Heart left ventricle (tissue), 16 donors: ENCODE measurements at regions not wholly inside any gene's neighbourhood (a gene's known extent, or its start where the extent isn't known, plus 50 kb on each side); places are given as distances from the start of the nearest gene placed in this dataset.

Experiments used
- ATAC-seq, 4 donors: fragments of 200-7000 bp; cut with Tn5 transposase; one replicate each; pipeline ENCODE4 v1.9.1; 2020 to 2022; ENCODE audit warnings: moderate library complexity in 4 of 4, mild to moderate bottlenecking in 3 of 4, moderate number of reproducible peaks in 1 of 4
- DNase-seq, 5 donors: peaks; one replicate each; pipeline ENCODE4 v3.0.0-alpha.2; 2020
- H3K27ac ChIP-seq, 12 donors: fragments of 200-600 bp; sonication (generic) in 4 of 12; one replicate each; pipeline versions ENCODE4 v1.5.0 to v1.8.0; 2016 to 2022; ENCODE audit warnings: mild to moderate bottlenecking in 2 of 12
- H3K27me3 ChIP-seq, 9 donors: fragments of 200-600 bp; sonication (generic) in 2 of 9; one replicate each; pipeline versions ENCODE4 v1.5.1 to v1.8.0; 2016 to 2022; ENCODE audit warnings: mild to moderate bottlenecking in 3 of 9
- H3K36me3 ChIP-seq, 9 donors: fragments of 200-600 bp; sonication (generic) in 2 of 9; one replicate each; pipeline versions ENCODE4 v1.5.0 to v1.8.0; 2018 to 2022; ENCODE audit warnings: mild to moderate bottlenecking in 2 of 9
- H3K4me1 ChIP-seq, 12 donors: fragments of 200-600 bp; sonication (generic) in 4 of 12; one replicate each; pipeline versions ENCODE4 v1.5.0 to v1.8.0; 2016 to 2022; ENCODE audit warnings: mild to moderate bottlenecking in 3 of 12
- H3K4me3 ChIP-seq, 12 donors: fragments of 200-600 bp; sonication (generic) in 4 of 12; one replicate each; pipeline versions ENCODE4 v1.5.0 to v1.8.0; 2017 to 2022; ENCODE audit warnings: mild to moderate bottlenecking in 9 of 12, moderate library complexity in 4 of 12
- H3K9me3 ChIP-seq, 12 donors: fragments of 200-600 bp; sonication (generic) in 4 of 12; one replicate each; pipeline versions ENCODE4 v1.5.0 to v1.8.0; 2016 to 2022; ENCODE audit warnings: mild to moderate bottlenecking in 1 of 12
- POLR2A ChIP-seq, 2 donors: fragments of 450-650 bp; IDR thresholded peaks; one replicate each; pipeline ENCODE4 v1.6.1; 2017; ENCODE audit warnings: antibody characterized with exemption in 2 of 2, mild to moderate bottlenecking in 2 of 2, moderate library complexity in 2 of 2
- WGBS, 4 donors: extraction: QIAGEN DNeasy Blood & Tissue Kit in 2 of 4; methylation state at CpG; one replicate each; pipeline versions ENCODE4 v1.1.5 to v1.1.7; 2013 to 2018; 5-methylcytosine and 5-hydroxymethylcytosine counted together
- intact Hi-C, 10 donors: fragments of 100-400 bp; cut with DNase I; formaldehyde crosslinking; loops; one replicate each; pipeline versions ENCODE4 v1.11.1 to v1.14.2; 2022
- TF ChIP-seq, protein P1 (sequence below), 12 donors: fragments of 200-600 bp; sonication (generic) in 4 of 12; IDR thresholded peaks; one replicate each; pipeline versions ENCODE4 v1.5.0 to v1.8.0; 2018 to 2022; ENCODE audit warnings: antibody characterized with exemption in 12 of 12, mild to moderate bottlenecking in 5 of 12
- donor health status: ischemic (EF 13 %, LVEDD 7.1; RV severe dilation, severe dysfunction).
- donor health status: healthy with polysubstance abuse.
- donor health status: DM: no; HTN: yes; CAD: no.
- donor health status: DM: no; HTN: no; CAD: no.
- donor health status: ischemic (EF 25% LVEDD 6.9; RV normal size, moderate dysfunction).
- donor health status: ischemic (EF 25% LVEDD 5.7; RV mildly dilated, moderate dysfunction).
- donor health status: healthy.
- donor health status: DM: yes; HTN: yes; CAD: no.
- donor health status: ischemic (EF 35%, LVEDD 5.7; RV mildly dilated, moderate dysfunction).
- donor health status: nonischemic (EF 11% LVEDD 7.7; RV severe dilation, severe dysfunction).
- donor health status: DM: yes; HTN: yes; CAD: no.
- donor health status: PGD.
- donor health status: ischemic (EF 29% LVEDD 5.4; RV normal size, mild dysfunction).
- donor health status: nonischemic (EF 23%, LVEDD 6.1; RV moderate dilation, normal function).

DNA sequence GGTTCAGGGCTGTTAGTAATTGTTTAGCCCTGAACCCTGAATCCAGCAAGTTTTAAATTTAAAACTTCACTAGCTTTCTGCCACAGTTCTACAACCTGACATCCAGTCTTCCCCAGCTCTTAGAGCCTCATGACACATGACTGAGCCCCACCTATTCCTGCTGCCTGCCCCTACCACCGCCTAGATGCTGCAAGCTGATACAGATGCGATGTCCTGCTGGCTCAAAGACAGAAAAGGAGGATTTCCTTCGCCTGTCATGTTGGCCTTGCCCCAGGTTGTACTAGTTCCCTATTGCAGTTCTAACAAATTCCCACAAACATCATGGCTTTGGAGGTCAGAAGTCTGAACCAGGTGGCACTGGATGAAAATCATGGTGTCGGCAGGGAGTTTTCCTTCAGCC lies 510.6 kb upstream of the PPP2R3A start:
- ATAC-seq (no peak), DNase-seq (no peak)
- 69 to 83% (median 75%) methylated on average over 4 of the region's 4 CpGs for WGBS, 4 donors
- no peaks in the 10 kb centered on the region for H3K36me3 ChIP-seq
- no peak overlapping the region for H3K4me3 ChIP-seq
- peaks cover 0 to 38% (median 4%) of the 10 kb centered on the region in 9 donors for H3K27me3 ChIP-seq
- H3K9me3 ChIP-seq = no peaks in the 10 kb centered on the region
- H3K4me1 ChIP-seq = no peaks in the 10 kb centered on the region
- H3K27ac ChIP-seq = no peak overlapping the region
- TF ChIP-seq, protein P1, sequence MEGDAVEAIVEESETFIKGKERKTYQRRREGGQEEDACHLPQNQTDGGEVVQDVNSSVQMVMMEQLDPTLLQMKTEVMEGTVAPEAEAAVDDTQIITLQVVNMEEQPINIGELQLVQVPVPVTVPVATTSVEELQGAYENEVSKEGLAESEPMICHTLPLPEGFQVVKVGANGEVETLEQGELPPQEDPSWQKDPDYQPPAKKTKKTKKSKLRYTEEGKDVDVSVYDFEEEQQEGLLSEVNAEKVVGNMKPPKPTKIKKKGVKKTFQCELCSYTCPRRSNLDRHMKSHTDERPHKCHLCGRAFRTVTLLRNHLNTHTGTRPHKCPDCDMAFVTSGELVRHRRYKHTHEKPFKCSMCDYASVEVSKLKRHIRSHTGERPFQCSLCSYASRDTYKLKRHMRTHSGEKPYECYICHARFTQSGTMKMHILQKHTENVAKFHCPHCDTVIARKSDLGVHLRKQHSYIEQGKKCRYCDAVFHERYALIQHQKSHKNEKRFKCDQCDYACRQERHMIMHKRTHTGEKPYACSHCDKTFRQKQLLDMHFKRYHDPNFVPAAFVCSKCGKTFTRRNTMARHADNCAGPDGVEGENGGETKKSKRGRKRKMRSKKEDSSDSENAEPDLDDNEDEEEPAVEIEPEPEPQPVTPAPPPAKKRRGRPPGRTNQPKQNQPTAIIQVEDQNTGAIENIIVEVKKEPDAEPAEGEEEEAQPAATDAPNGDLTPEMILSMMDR (IDR thresholded peaks at IDR 0.05) = no peak
- no peak for TF ChIP-seq POLR2A (IDR thresholded peaks at IDR 0.05)
- intact Hi-C loops = no loop called here

DNA sequence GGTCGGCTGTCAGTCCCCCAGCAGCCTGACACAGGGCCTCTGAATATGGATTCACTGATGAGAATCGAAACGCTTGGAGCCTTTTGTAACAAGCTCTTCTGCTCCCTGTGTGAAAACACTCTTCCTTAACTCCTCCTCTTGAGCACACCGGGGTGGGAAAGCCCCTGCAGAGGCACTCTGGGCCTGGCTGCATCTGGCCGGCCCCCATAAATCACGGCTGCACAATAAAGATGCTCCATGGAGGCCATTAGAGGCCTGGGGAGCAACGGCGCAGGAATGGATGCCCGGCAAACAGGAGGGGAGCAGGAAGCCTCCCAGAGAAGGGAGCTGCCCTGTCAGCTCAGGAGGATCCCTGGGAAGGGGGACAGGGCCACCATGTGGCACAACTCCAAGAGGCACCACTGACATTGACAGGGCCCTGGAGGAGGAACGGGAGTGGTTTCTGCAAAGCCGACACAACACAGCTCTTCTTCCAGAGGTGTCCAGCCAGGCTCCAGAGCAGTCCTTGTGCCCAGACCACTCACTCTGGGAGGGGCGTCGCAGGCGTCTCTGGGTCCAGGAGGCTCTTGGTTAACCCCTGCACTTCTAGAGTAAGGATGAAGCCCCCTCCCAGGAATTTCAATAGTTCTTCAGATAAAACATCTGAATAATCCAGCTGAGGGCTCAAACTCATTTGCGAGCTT lies 509.3 kb upstream of the PPP2R3A start:
- no peak for TF ChIP-seq POLR2A (IDR thresholded peaks at IDR 0.05)
- TF ChIP-seq, protein P1 (IDR thresholded peaks at IDR 0.05) = no peak
- intact Hi-C loops = no loop called here
- H3K27ac ChIP-seq = no peak overlapping the region
- ATAC-seq (no peak), DNase-seq (no peak)
- H3K9me3 ChIP-seq = no peaks in the 10 kb centered on the region
- peaks cover 0 to 38% (median 4%) of the 10 kb centered on the region in 9 donors for H3K27me3 ChIP-seq
- H3K4me3 ChIP-seq = no peak overlapping the region
- no peaks in the 10 kb centered on the region for H3K4me1 ChIP-seq
- H3K36me3 ChIP-seq = no peaks in the 10 kb centered on the region
- WGBS, 4 donors = 14 to 20% (median 17%) methylated on average over 10 to 15 of the region's 15 CpGs

DNA sequence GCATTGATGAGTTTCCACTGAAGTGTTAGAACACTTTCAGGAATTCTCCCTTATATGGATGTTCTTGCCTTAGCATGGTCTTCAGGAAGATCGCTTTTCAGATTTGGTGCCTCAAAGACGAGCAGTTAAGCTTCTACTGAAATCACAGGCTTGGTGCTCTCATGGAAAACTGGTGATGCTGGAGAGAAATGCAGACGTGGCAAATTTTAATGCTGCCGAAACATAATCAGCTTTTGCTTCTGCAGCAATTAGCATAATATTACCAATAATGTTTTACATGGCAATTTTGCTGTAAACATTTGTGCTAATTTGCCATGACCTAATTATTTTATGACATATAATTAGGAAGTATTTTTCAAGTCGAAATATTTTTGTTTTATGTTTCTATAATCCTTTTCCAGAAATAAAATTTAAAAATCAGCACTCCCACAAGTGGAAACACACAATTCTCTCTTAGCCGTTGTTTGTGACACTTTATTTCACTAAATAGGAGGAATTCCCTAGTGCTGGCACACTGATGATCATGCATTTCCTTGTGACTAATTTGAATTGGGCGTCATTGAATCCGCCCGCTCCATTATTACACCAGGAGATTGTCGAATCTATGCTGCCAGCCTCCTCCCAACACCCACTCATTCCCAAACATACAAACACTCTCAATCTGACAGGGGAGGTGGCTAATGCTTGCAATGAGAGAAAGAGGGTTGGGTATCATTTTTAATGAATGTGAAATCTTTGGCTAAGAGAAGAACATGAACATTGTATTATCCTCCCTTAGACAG lies 506.8 kb upstream of the PPP2R3A start:
- no peaks in the 10 kb centered on the region for H3K9me3 ChIP-seq
- H3K27ac ChIP-seq = no peak overlapping the region
- no peak overlapping the region for H3K4me3 ChIP-seq
- TF ChIP-seq, protein P1 (IDR thresholded peaks at IDR 0.05) = no peak
- TF ChIP-seq POLR2A (IDR thresholded peaks at IDR 0.05) = no peak
- DNase-seq (no peak), ATAC-seq (no peak)
- peaks cover 0 to 37% (median 4%) of the 10 kb centered on the region in 9 donors for H3K27me3 ChIP-seq
- no peaks in the 10 kb centered on the region for H3K36me3 ChIP-seq
- intact Hi-C loops = no loop called here
- 63 to 75% (median 70%) methylated on average over 10 of the region's 10 CpGs for WGBS, 4 donors
- H3K4me1 ChIP-seq = no peaks in the 10 kb centered on the region

DNA sequence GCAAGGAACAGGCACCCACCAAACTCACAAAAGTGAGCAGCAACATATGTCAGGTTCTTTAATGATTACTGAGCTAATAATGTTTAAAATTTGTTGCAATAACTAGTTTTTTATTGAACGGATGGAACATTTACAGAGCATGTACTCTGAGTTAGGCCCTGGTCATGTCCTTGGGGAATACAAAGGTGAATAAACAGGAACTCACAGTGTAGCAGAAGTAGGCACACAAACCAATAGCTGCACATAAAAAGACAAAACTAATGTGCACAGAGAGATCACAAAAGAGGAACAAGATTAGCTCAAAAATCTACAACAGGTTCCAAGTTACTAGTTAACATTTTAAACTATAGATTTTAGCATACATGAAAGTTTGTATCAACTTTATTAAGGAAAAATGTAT lies 505.3 kb upstream of the PPP2R3A start:
- Histone ChIP-seq H3K4me3 (no peak overlapping the region), H3K4me1 (no peaks in the 10 kb centered on the region), H3K27me3 (peaks cover 0 to 36% (median 4%) of the 10 kb centered on the region in 9 donors), H3K9me3 (no peaks in the 10 kb centered on the region), H3K36me3 (no peaks in the 10 kb centered on the region), H3K27ac (no peak overlapping the region)
- 69 to 84% (median 75%) methylated on average over 1 of the region's 1 CpG for WGBS, 4 donors
- intact Hi-C loops = no loop called here
- no peak for TF ChIP-seq POLR2A (IDR thresholded peaks at IDR 0.05)
- TF ChIP-seq, protein P1 (IDR thresholded peaks at IDR 0.05) = no peak
- no peak for ATAC-seq
- DNase-seq = no peak
